ENCODE measurements at regions not wholly inside any gene's neighbourhood (a gene's known extent, or its start where the extent isn't known, plus 50 kb on each side); places are given as distances from the start of the nearest gene placed in this dataset.

- DNase-seq: no peak
Observed at GRCh38 chr16:85173981-85174751, 61.9 kb upstream of the CIBAR2 start.

- DNase-seq: no peak
Observed at GRCh38 chr16:85174871-85175723, 62.8 kb upstream of the CIBAR2 start.

GRCh38 chr16:85175724-85176233 lies 63.5 kb upstream of the CIBAR2 start:
- DNase-seq: no peak

GRCh38 chr16:85176541-85177447 lies 64.5 kb upstream of the CIBAR2 start:
- DNase-seq: no peak

- DNase-seq: no peak
Observed at GRCh38 chr16:85177448-85177846, 65.2 kb upstream of the CIBAR2 start.

- DNase-seq: no peak
Observed at GRCh38 chr16:85178006-85178591, 65.8 kb upstream of the CIBAR2 start.

- no peak for DNase-seq
Observed at GRCh38 chr16:85178596-85178995, 66.3 kb upstream of the CIBAR2 start.

- no peak for DNase-seq
Observed at GRCh38 chr16:85179344-85180046, 67.2 kb upstream of the CIBAR2 start.

GRCh38 chr16:85180047-85180826 lies 68.0 kb upstream of the CIBAR2 start:
- no peak for DNase-seq

- DNase-seq: no peak
Observed at GRCh38 chr16:85180827-85181738, 68.8 kb upstream of the CIBAR2 start.

GRCh38 chr16:85181739-85182129 lies 69.5 kb upstream of the CIBAR2 start:
- DNase-seq: no peak

GRCh38 chr16:85182286-85182685 lies 70.0 kb upstream of the CIBAR2 start:
- DNase-seq: no peak

- DNase-seq: no peak
Observed at GRCh38 chr16:85182774-85183173, 70.5 kb upstream of the CIBAR2 start.

- DNase-seq: no peak
Observed at GRCh38 chr16:85183564-85183963, 71.3 kb upstream of the CIBAR2 start.

- DNase-seq: no peak
Observed at GRCh38 chr16:85184404-85184803, 72.1 kb upstream of the CIBAR2 start.

GRCh38 chr16:85185303-85186100 lies 73.2 kb upstream of the CIBAR2 start:
- DNase-seq: no peak

- no peak for DNase-seq
Observed at GRCh38 chr16:85187002-85187401, 74.7 kb upstream of the CIBAR2 start.

GRCh38 chr16:85187447-85187846 lies 75.2 kb upstream of the CIBAR2 start:
- no peak for DNase-seq

GRCh38 chr16:85187886-85188285 lies 75.6 kb upstream of the CIBAR2 start:
- no peak for DNase-seq
